Thyroid gland (tissue), 4 donors: ENCODE measurements at regions not wholly inside any gene's neighbourhood (a gene's known extent, or its start where the extent isn't known, plus 50 kb on each side); places are given as distances from the start of the nearest gene placed in this dataset.

Experiments
- DNase-seq, 2 donors: peaks; one replicate each; pipeline ENCODE4 v3.0.0-alpha.2; 2019
- H3K27ac ChIP-seq, 3 donors: fragments of 200-600 bp; sonication (generic); 1 replicate in 2 of 3; 2 replicates in 1 of 3; pipeline ENCODE4 v1.5.1; 2016 to 2019; ENCODE audit warnings: mild to moderate bottlenecking in 1 of 3, moderate library complexity in 1 of 3
- H3K27me3 ChIP-seq: fragments of 200-600 bp; sonication (generic); one replicate; pipeline ENCODE4 v1.5.1; 2019
- H3K36me3 ChIP-seq, 2 donors: fragments of 200-600 bp; sonication (generic); one replicate each; pipeline ENCODE4 v1.5.1; 2016 to 2019
- H3K4me1 ChIP-seq, 2 donors: fragments of 200-600 bp; sonication (generic); one replicate each; pipeline ENCODE4 v1.5.1; 2017 to 2019
- H3K4me3 ChIP-seq, 3 donors: fragments of 200-600 bp; sonication (generic); replicated peaks in 1 of 3; 1 replicate in 2 of 3; 2 replicates in 1 of 3; pipeline ENCODE4 v1.5.1; 2016; ENCODE audit warnings: mild to moderate bottlenecking in 1 of 3
- H3K9me3 ChIP-seq: fragments of 200-600 bp; sonication (generic); one replicate; pipeline ENCODE4 v1.5.1; 2017
- POLR2A ChIP-seq, 2 donors: fragments of 450-650 bp; IDR thresholded peaks; one replicate each; pipeline ENCODE4 v1.6.1; 2017; ENCODE audit warnings: antibody characterized with exemption in 2 of 2, mild to moderate bottlenecking in 2 of 2, moderate library complexity in 1 of 2
- WGBS, 2 donors: methylation state at CpG; one replicate each; pipeline ENCODE4 v1.1.5; 2017; 5-methylcytosine and 5-hydroxymethylcytosine counted together
- intact Hi-C: fragments of 100-400 bp; cut with DNase I; formaldehyde crosslinking; loops from one replicate; pipeline ENCODE4 v1.15.1; 2023
- TF ChIP-seq, protein P1 (sequence below), 6 experiments: fragments of 200-600 bp in 3 of 6; fragments of 450-650 bp in 3 of 6; sonication (generic) in 3 of 6; IDR thresholded peaks; one replicate each; pipeline ENCODE4 v1.5.1; 2016 to 2019; ENCODE audit warnings: antibody characterized with exemption in 6 of 6, mild to moderate bottlenecking in 2 of 6, inconsistent platforms in 1 of 6, moderate library complexity in 1 of 6

- peaks cover 0 to 6% of the 10 kb centered on the region in 2 donors for H3K4me1 ChIP-seq
- intact Hi-C loops: no loop called here
- DNase-seq: no peak
- no peaks in the 10 kb centered on the region for H3K36me3 ChIP-seq
- TF ChIP-seq, protein P1, sequence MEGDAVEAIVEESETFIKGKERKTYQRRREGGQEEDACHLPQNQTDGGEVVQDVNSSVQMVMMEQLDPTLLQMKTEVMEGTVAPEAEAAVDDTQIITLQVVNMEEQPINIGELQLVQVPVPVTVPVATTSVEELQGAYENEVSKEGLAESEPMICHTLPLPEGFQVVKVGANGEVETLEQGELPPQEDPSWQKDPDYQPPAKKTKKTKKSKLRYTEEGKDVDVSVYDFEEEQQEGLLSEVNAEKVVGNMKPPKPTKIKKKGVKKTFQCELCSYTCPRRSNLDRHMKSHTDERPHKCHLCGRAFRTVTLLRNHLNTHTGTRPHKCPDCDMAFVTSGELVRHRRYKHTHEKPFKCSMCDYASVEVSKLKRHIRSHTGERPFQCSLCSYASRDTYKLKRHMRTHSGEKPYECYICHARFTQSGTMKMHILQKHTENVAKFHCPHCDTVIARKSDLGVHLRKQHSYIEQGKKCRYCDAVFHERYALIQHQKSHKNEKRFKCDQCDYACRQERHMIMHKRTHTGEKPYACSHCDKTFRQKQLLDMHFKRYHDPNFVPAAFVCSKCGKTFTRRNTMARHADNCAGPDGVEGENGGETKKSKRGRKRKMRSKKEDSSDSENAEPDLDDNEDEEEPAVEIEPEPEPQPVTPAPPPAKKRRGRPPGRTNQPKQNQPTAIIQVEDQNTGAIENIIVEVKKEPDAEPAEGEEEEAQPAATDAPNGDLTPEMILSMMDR (IDR thresholded peaks at IDR 0.05): no peak
- TF ChIP-seq POLR2A (IDR thresholded peaks at IDR 0.05): no peak
- no peaks in the 10 kb centered on the region for H3K9me3 ChIP-seq
- H3K4me3 ChIP-seq: no peak overlapping the region
- peak overlapping the region in 1 of 3 donors; percentile 63 for H3K27ac ChIP-seq
- 81 to 83% methylated on average over 16 of the region's 16 CpGs for WGBS, 2 donors
- no peaks in the 10 kb centered on the region for H3K27me3 ChIP-seq
Observed at GRCh38 chr14:101363880-101364391, 197.4 kb upstream of the DIO3 start.

- Histone ChIP-seq H3K27ac (peak overlapping the region in 2 of 3 donors; percentile 5 to 63), H3K27me3 (no peaks in the 10 kb centered on the region), H3K4me3 (no peak overlapping the region), H3K4me1 (peaks cover 0 to 6% of the 10 kb centered on the region in 2 donors), H3K9me3 (no peaks in the 10 kb centered on the region), H3K36me3 (no peaks in the 10 kb centered on the region)
- TF ChIP-seq POLR2A (IDR thresholded peaks at IDR 0.05): no peak
- TF ChIP-seq, protein P1 (IDR thresholded peaks at IDR 0.05): no peak
- WGBS, 2 donors: 74 to 75% methylated on average over 31 to 33 of the region's 42 CpGs
- peak; percentile 35 to 36 for DNase-seq
- intact Hi-C loops: no loop called here
Observed at GRCh38 chr14:101364503-101365328, 196.6 kb upstream of the DIO3 start.

GRCh38 chr14:101365329-101366158, 195.8 kb upstream of the DIO3 start:
- intact Hi-C loops: no loop called here

GRCh38 chr14:101367421-101368261, 193.7 kb upstream of the DIO3 start:
- Histone ChIP-seq H3K36me3 (no peaks in the 10 kb centered on the region), H3K27ac (no peak overlapping the region), H3K4me1 (peaks cover 0 to 6% of the 10 kb centered on the region in 2 donors), H3K9me3 (no peaks in the 10 kb centered on the region), H3K4me3 (no peak overlapping the region), H3K27me3 (no peaks in the 10 kb centered on the region)
- no peak for DNase-seq
- TF ChIP-seq, protein P1 (IDR thresholded peaks at IDR 0.05): no peak
- no peak for TF ChIP-seq POLR2A (IDR thresholded peaks at IDR 0.05)
- intact Hi-C loops: no loop called here
- 71 to 74% methylated on average over 15 to 16 of the region's 23 CpGs for WGBS, 2 donors

More at GRCh38 chr14:101365329-101366158, 195.8 kb upstream of the DIO3 start:
- peak; percentile 18 to 20 for DNase-seq
- Histone ChIP-seq H3K9me3 (no peaks in the 10 kb centered on the region), H3K4me1 (peaks cover 0 to 6% of the 10 kb centered on the region in 2 donors), H3K27me3 (no peaks in the 10 kb centered on the region), H3K36me3 (no peaks in the 10 kb centered on the region), H3K27ac (peak overlapping the region in 1 of 3 donors; percentile 63), H3K4me3 (no peak overlapping the region)
- 38 to 53% methylated on average over 15 to 16 of the region's 20 CpGs for WGBS, 2 donors
- no peak for TF ChIP-seq POLR2A (IDR thresholded peaks at IDR 0.05)
- TF ChIP-seq, protein P1 (IDR thresholded peaks at IDR 0.05): no peak
